Natural killer cell (primary cell): ENCODE measurements at regions not wholly inside any gene's neighbourhood (a gene's known extent, or its start where the extent isn't known, plus 50 kb on each side); places are given as distances from the start of the nearest gene placed in this dataset.

Experiments used
- ATAC-seq, 3 donors: fragments of 150-1000 bp in 2 of 3; fragments of 200-7000 bp in 1 of 3; cut with Tn5 transposase; 1 replicate in 1 of 3; 2 replicates in 2 of 3; pipeline ENCODE4 v1.10.0; 2021; ENCODE audit warnings: mild to moderate bottlenecking in 2 of 3, moderate library complexity in 2 of 3
- DNase-seq, 2 donors: peaks; one replicate each; pipeline versions ENCODE4 v3.0.0 to v3.0.0-alpha.2; 2013 to 2021; ENCODE audit warnings: mixed read lengths in 1 of 2
- H3K27ac ChIP-seq: one replicate; pipeline ENCODE4 v1.5.1; 2013; ENCODE audit warnings: mild to moderate bottlenecking, low read length
- H3K27me3 ChIP-seq: one replicate; pipeline ENCODE4 v1.6.1; 2013; ENCODE audit warnings: low read length; ENCODE audit not compliant: control insufficient read depth, insufficient read depth
- H3K36me3 ChIP-seq: one replicate; pipeline ENCODE4 v1.6.1; 2013; ENCODE audit warnings: low read length; ENCODE audit not compliant: control insufficient read depth, insufficient read depth
- H3K4me1 ChIP-seq: one replicate; pipeline ENCODE4 v1.6.1; 2013; ENCODE audit warnings: low read length; ENCODE audit not compliant: control insufficient read depth, insufficient read depth
- H3K4me3 ChIP-seq: one replicate; pipeline ENCODE4 v1.5.1; 2013; ENCODE audit warnings: low read length
- H3K9me3 ChIP-seq: one replicate; pipeline ENCODE4 v1.6.1; 2013; ENCODE audit warnings: low read length; ENCODE audit not compliant: control insufficient read depth, insufficient read depth
- H3K27ac Mint-ChIP-seq, 2 donors: one replicate each; pipeline ENCODE4 v1.8.0; 2022; ENCODE audit warnings: mild to moderate bottlenecking in 2 of 2, mixed read lengths in 2 of 2, moderate library complexity in 1 of 2
- H3K27me3 Mint-ChIP-seq, 2 donors: one replicate each; pipeline ENCODE4 v1.8.0; 2022; ENCODE audit warnings: low read depth in 2 of 2, mixed read lengths in 2 of 2
- H3K36me3 Mint-ChIP-seq: one replicate; pipeline ENCODE4 v1.8.0; 2022; ENCODE audit warnings: mixed read lengths
- H3K4me1 Mint-ChIP-seq, 2 donors: one replicate each; pipeline ENCODE4 v1.8.0; 2022; ENCODE audit warnings: mixed read lengths in 2 of 2
- H3K4me3 Mint-ChIP-seq: one replicate; pipeline ENCODE4 v1.8.0; 2022; ENCODE audit warnings: mild to moderate bottlenecking, moderate library complexity, mixed read lengths
- H3K9me3 Mint-ChIP-seq, 2 donors: one replicate each; pipeline ENCODE4 v1.8.0; 2022; ENCODE audit warnings: mixed read lengths in 2 of 2
- CTCF ChIP-seq: fragments of 200-600 bp; IDR thresholded peaks from one replicate; pipeline ENCODE4 v1.8.0; 2022; ENCODE audit warnings: antibody characterized with exemption
- WGBS: methylation state at CpG from one replicate; pipeline ENCODE4 v1.1.7; 2013; ENCODE audit warnings: missing lambda C conversion rate; ENCODE audit not compliant: insufficient coverage; 5-methylcytosine and 5-hydroxymethylcytosine counted together
- intact Hi-C: fragments of 100-400 bp; cut with micrococcal nuclease; formaldehyde crosslinking; loops from one replicate; pipeline ENCODE4 v1.14.2; 2022

- Histone ChIP-seq H3K9me3 (no peaks in the 10 kb centered on the region), H3K4me3 (no peak overlapping the region), H3K27me3 (no peaks in the 10 kb centered on the region), H3K27ac (no peak overlapping the region), H3K4me1 (no peaks in the 10 kb centered on the region), H3K36me3 (no peaks in the 10 kb centered on the region)
- Mint-ChIP-seq H3K27ac (no peak overlapping the region), H3K4me1 (no peaks in the 10 kb centered on the region), H3K9me3 (no peaks in the 10 kb centered on the region), H3K27me3 (peaks cover 11 to 15% of the 10 kb centered on the region in 2 donors), H3K4me3 (no peak overlapping the region), H3K36me3 (no peaks in the 10 kb centered on the region)
- intact Hi-C loops = no loop called here
- ATAC-seq (no peak), DNase-seq (no peak)
- WGBS = 75% methylated on average over 3 of the region's 3 CpGs
- no peak for TF ChIP-seq CTCF
Observed at GRCh38 chr6:125558907-125559306, 190.5 kb upstream of the HEY2 start.

GRCh38 chr6:125562156-125562555, 187.3 kb upstream of the HEY2 start:
- H3K4me1 Mint-ChIP-seq = no peaks in the 10 kb centered on the region
- no CpG with 5 or more reads among the region's 1 CpG for WGBS
- ATAC-seq = no peak

GRCh38 chr6:125564941-125565340, 184.5 kb upstream of the HEY2 start:
- intact Hi-C loops = no loop called here
- no peaks in the 10 kb centered on the region for H3K4me1 ChIP-seq
- no peaks in the 10 kb centered on the region for H3K9me3 Mint-ChIP-seq
- no peaks in the 10 kb centered on the region for H3K36me3 ChIP-seq
- no peak for DNase-seq
- no peak for TF ChIP-seq CTCF
- H3K27me3 ChIP-seq = peaks cover 6% of the 10 kb centered on the region
- H3K9me3 ChIP-seq = no peaks in the 10 kb centered on the region
- peaks cover 7 to 17% of the 10 kb centered on the region in 2 donors for H3K27me3 Mint-ChIP-seq
- no peaks in the 10 kb centered on the region for H3K4me1 Mint-ChIP-seq
- no peak overlapping the region for H3K4me3 ChIP-seq
- H3K27ac Mint-ChIP-seq = no peak overlapping the region
- H3K4me3 Mint-ChIP-seq = no peak overlapping the region
- no peaks in the 10 kb centered on the region for H3K36me3 Mint-ChIP-seq
- WGBS = 84% methylated on average over 5 of the region's 5 CpGs
- no peak for ATAC-seq
- no peak overlapping the region for H3K27ac ChIP-seq

More at GRCh38 chr6:125562156-125562555, 187.3 kb upstream of the HEY2 start:
- Histone ChIP-seq H3K9me3 (no peaks in the 10 kb centered on the region), H3K4me3 (no peak overlapping the region), H3K4me1 (no peaks in the 10 kb centered on the region), H3K36me3 (no peaks in the 10 kb centered on the region), H3K27ac (no peak overlapping the region), H3K27me3 (peaks cover 6% of the 10 kb centered on the region)
- intact Hi-C loops = no loop called here
- DNase-seq = no peak
- Mint-ChIP-seq H3K27ac (no peak overlapping the region), H3K4me3 (no peak overlapping the region), H3K36me3 (no peaks in the 10 kb centered on the region), H3K27me3 (peaks cover 7 to 14% of the 10 kb centered on the region in 2 donors), H3K9me3 (no peaks in the 10 kb centered on the region)
- no peak for TF ChIP-seq CTCF

- Histone ChIP-seq H3K27me3 (peaks cover 6% of the 10 kb centered on the region), H3K4me1 (no peaks in the 10 kb centered on the region), H3K36me3 (no peaks in the 10 kb centered on the region), H3K27ac (no peak overlapping the region), H3K4me3 (no peak overlapping the region), H3K9me3 (no peaks in the 10 kb centered on the region)
- peaks cover 17 to 18% of the 10 kb centered on the region in 2 donors for H3K27me3 Mint-ChIP-seq
- no peaks in the 10 kb centered on the region for H3K36me3 Mint-ChIP-seq
- H3K4me1 Mint-ChIP-seq = no peaks in the 10 kb centered on the region
- no peak for TF ChIP-seq CTCF
- WGBS = 80% methylated on average over 1 of the region's 1 CpG
- H3K9me3 Mint-ChIP-seq = no peaks in the 10 kb centered on the region
- no peak overlapping the region for H3K4me3 Mint-ChIP-seq
- no peak for DNase-seq
- intact Hi-C loops = no loop called here
- H3K27ac Mint-ChIP-seq = no peak overlapping the region
- ATAC-seq = no peak
Observed at GRCh38 chr6:125567407-125567806, 182.0 kb upstream of the HEY2 start.
